Transverse colon (tissue), 4 donors: ENCODE measurements at regions not wholly inside any gene's neighbourhood (a gene's known extent, or its start where the extent isn't known, plus 50 kb on each side); places are given as distances from the start of the nearest gene placed in this dataset.

Experiments
- CTCF ChIP-seq, 5 experiments: fragments of 200-600 bp in 3 of 5; fragments of 450-650 bp in 2 of 5; sonication (generic) in 3 of 5; IDR thresholded peaks; 1 replicate in 2 of 5; 2 replicates in 3 of 5; pipeline ENCODE4 v1.5.1; 2016 to 2017; ENCODE audit warnings: antibody characterized with exemption in 5 of 5, inconsistent platforms in 3 of 5, mild to moderate bottlenecking in 2 of 5, moderate library complexity in 1 of 5
- EP300 ChIP-seq: sonication (generic); formaldehyde crosslinking; IDR thresholded peaks from one replicate; pipeline ENCODE4 v1.6.1; 2017; ENCODE audit warnings: antibody characterized with exemption, low read depth
- POLR2A ChIP-seq: fragments of 450-650 bp; IDR thresholded peaks from one replicate; pipeline ENCODE4 v1.6.1; 2016; ENCODE audit warnings: antibody characterized with exemption, mild to moderate bottlenecking, moderate library complexity
- POLR2AphosphoS5 ChIP-seq, 3 donors: sonication (generic); formaldehyde crosslinking; IDR thresholded peaks; one replicate each; pipeline ENCODE4 v1.6.1; 2016; ENCODE audit warnings: antibody characterized with exemption in 3 of 3

- no peak for TF ChIP-seq CTCF (IDR thresholded peaks at IDR 0.05)
- no peak for TF ChIP-seq POLR2A
- TF ChIP-seq EP300: no peak
- no peak for TF ChIP-seq POLR2AphosphoS5 (IDR thresholded peaks at IDR 0.05)
These were observed 219.4 kb downstream of the DUSP10 start for GRCh38 chr1:221522529-221522940.
